HG03378 (cell line): ENCODE measurements at regions not wholly inside any gene's neighbourhood (a gene's known extent, or its start where the extent isn't known, plus 50 kb on each side); places are given as distances from the start of the nearest gene placed in this dataset.
"Not testable (repeated sequence)": the region's sequence is repeated elsewhere in the genome, so short reads cannot be mapped to it uniquely, and the experiment has no call there.

ENCODE experiments used
- ATAC-seq: cut with Tn5 transposase; IDR thresholded peaks from one replicate; pipeline ENCODE4 v1.9.1; 2021; ENCODE audit warnings: mild to moderate bottlenecking, moderate library complexity; ENCODE audit not compliant: unreplicated experiment

DNA sequence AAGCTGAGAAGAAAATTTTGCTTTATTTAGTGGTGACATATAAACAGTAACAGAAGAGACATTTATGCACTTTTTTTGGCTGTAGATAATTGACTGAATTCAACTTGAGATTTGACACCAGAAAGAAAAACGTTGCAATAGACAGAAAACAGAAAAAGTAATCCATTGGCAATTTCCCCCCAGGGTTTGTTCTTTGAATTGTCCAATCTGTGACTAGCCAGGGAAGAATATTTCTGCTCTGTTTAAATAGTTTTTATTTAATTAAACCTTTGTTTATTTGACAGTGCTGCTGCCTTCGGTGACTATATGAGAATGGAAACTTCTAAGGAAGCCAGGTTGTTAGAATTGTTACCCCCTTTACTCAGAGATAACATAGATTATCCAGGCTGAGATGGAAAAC, 210.6 kb downstream of the DEPDC1B start:
- ATAC-seq = no peak

DNA sequence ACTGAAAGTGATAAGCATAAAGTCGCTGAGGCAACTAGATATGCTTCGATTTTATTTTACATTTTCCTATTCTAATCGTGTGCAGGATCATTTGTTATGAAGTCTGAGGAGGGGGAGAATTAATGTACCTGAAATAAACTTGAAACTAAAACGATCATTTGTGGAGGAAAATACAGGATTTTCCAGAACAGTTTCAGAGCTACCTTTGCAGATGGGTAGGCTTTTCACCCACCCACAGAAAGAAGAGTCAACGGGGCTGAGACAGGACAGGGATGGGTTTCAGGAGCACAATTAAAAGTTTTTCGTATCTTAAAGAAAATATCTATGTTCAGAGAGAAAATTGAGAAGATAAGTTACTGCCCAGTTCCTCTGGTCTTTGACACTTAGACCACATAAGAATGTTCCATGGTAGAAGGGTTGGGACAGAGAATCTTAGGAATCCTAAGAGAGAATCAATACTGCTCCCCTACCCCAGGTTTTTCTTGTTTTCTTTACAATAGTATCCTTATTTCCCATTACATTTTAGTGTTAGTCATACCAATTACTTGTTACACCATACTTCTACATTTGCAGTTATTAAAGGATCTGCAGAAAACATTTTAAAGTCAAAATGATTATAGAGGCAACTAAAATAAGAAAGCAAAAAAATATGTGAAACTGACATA, 211.4 kb downstream of the DEPDC1B start:
- ATAC-seq = no peak

DNA sequence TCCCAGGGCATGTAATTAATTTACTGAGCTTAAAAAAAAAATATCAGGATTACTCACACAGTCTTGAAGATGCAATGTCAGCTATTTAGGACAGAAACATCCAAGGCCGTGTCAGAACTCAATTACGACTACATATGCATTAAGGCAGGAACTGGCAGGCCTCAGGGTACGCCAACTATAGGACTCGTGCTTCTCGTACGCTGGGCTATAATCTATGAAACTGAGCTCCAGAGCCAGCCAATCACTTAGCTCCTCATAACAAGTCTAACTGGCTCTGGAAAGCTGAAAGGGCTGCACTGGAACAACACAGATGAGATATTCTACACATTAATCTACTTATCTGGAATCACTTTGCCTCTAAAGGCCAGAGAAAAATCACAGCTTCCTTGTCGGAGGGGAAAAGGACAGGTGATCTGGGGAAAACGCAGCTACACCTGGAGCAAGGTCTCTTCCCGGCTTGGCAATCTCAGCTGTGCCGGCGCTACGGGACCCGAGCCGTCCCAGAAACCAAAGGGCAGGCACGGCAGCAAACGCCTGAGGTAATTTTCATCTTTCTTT, 212.0 kb downstream of the DEPDC1B start:
- no peak for ATAC-seq

GRCh38 chr5:60487476-60487875, 212.5 kb downstream of the DEPDC1B start:
- ATAC-seq = no peak

DNA sequence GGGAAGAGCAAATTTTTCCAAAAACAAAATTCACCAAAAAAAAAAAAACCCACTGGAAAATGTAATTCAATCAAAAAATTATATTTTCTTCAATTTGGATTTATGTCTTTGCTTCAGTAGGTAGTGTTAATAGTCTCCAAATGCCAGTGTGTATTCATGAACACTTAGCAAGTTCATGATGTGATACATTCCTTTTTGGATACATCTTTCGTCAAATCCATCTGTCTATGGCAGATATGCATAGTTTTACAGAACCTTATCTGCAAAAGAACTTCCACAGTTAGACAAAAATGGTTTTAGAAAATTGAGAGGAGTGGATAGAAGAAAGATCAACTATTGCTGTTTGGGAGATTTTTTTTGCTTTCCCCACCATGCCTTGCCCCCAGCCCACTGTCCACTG, 214.6 kb downstream of the DEPDC1B start:
- ATAC-seq = no peak

GRCh38 chr5:60483050-60483449, 216.9 kb downstream of the DEPDC1B start:
- no peak for ATAC-seq

GRCh38 chr5:60482301-60482700, 217.7 kb downstream of the DEPDC1B start:
- ATAC-seq = no peak

DNA sequence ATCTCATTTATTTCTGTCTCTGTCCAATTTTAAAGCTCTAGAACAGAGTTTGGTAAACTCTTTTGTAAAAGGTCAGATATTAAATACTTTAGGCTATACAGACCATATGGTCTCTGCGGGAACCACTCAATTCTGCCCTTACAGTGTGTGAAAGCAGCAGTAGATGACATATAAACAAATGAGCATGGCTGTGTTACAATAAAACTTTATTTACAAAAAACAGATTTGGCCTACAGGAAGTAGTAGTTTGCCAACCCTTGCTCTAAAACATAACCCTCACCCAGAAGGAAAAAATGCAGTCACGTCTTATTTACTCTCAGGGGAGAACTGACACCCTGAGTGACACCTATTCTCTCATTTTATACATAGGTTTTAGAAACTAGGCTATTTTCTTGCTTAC, 220.4 kb downstream of the DEPDC1B start:
- ATAC-seq = no peak

GRCh38 chr5:60477849-60478248, 222.1 kb downstream of the DEPDC1B start:
- ATAC-seq = no peak

DNA sequence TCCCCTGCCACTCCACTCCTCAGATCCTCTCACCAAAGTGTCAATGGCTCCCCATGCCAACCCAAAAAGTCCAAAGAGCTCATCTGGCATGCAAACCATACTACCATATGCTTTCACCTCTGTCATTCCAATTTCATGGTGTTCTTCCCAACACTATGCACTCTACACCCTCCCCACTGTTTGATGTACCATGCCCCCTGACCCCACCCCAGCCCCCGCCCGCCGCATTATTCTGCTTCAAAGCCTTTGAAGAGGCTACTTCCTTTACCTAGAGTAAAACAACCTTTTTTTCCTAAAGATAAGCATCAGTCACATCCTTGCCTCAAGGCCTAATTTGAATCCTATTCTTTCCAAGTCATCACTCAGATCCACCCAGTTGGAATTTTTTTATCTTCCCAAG, 226.3 kb downstream of the DEPDC1B start:
- ATAC-seq = no peak

DNA sequence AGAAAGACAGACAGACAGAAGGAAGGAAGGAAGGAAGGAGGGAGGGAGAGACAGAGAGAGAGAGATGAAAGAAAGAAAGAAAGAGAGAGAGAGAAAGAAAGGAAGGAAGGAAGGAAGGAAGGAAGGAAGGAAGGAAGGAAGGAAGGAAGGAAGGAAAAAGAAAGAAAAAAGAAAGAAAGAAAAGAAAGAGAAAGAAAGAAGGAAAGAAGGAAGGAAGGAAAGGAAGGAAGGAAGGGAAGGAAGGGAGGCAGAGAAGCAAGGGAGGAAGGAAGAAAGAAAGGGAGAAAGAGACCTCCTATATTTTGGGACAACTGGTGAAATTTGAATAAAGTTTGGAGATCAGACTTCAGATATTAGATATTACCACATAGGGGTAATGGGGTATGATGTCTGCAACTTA, 226.9 kb downstream of the DEPDC1B start:
- ATAC-seq = not testable (repeated sequence)

GRCh38 chr5:60470881-60471280, 229.1 kb downstream of the DEPDC1B start:
- ATAC-seq = no peak

GRCh38 chr5:60469286-60469685, 230.7 kb downstream of the DEPDC1B start:
- no peak for ATAC-seq

DNA sequence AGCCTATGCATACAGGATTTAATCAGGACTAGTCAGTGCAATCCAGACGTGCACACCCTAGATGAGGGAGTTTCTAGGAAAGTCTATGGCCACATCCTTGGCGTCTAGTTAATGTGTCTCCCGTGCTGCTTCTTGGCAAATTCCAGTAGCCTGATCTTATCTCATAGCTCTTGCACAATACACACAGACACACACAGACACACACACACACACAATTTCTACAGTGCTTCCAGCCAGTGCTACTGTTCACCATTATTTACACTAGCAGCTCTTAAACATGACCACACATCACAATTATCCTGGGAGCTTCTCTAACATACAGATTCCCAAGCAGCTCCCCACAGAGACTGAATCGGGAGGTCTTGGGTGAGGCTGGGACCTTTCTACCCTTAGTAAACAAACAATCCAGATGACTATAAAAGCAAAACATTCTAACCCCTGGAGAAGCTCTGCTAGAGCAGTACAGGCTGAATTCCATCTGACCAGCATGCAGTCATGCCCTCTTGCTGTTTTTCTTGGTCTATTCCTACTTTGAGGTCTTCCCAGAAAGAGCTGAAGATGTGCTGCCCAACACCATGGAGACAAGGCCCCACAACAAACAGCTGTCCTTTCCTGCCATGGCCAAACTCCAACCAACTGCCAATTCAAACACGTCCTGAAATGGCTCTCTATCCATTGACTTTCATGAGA, 236.6 kb downstream of the DEPDC1B start:
- no peak for ATAC-seq

- ATAC-seq = no peak
Measured at GRCh38 chr5:60458666-60459065, 241.3 kb downstream of the DEPDC1B start.

DNA sequence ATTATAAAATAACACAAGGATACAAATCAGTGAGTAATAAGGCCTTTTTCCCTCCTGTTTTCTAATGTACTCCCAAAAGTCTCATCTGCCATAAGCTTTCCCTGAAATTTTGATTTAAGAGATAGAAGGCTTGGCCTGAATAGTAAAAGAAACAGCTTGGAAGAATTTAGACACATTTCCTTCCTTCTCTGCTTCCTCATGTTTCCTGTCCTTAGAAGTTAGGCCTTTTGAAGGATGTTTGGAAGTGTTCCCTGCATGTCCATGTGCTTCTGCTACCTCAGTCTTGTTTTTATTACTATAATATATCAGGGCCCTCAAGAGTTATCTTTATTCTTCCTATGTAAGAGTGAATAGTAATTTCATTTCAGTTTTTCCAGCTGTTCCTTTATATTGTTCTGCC, 242.7 kb downstream of the DEPDC1B start:
- no peak for ATAC-seq

DNA sequence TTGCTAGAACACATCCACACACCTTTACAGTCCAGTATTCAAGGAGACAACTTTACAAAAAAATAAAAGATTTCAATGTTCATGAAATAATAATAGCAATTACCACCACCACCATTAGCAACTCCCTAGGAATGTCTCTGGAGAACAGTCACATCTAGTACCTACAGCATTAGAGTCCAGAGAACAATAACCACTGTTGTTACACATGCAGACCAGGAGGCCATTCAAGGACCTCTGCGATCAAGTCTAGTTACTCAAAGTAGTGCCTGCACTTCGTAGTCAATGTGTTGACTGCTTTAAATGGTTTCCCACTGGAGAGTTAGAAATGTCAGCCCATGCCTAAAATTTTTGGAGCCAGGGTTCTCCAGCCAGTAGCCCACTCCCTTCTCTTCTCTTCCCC, 244.4 kb downstream of the DEPDC1B start:
- no peak for ATAC-seq

- ATAC-seq = not testable (repeated sequence)
Measured at GRCh38 chr5:60454277-60454676, 245.7 kb downstream of the DEPDC1B start.

DNA sequence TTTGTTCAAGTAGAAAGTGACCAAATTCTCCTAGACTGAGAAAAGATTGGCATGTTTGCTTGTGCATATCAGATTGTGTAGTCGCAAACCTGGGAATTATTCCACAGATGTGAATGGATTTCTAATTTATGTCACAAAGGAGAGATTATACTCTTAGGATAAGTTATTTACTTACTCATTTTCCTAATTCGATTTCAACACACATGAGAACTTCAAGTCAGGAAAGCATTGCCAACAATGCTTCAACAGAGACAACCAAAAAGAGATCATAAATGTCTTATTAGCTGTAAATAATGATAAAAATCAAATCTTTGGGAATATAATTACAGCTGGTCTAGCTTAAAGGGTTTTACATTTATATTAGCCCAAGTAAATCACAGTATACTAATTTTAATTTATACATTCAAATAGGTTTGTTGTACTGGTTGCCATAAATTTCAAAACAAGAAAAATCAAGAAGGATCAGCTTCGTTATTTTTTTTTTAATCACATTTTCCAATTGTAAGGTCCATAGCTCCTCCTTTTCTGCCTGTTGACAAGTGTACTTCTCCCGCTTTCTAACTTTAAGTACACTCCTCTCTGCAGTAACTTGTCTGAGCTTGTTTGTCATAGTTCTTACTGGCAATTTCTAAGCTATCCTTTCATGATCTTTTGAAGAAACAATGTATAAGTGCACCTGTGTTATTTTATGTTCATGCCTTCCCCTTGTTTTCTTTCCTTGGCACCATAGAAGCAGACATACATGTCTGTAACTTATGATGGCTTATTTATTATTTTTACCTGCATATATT, 246.6 kb downstream of the DEPDC1B start:
- no peak for ATAC-seq

- no peak for ATAC-seq
Measured at GRCh38 chr5:60448600-60448999, 251.4 kb downstream of the DEPDC1B start.

- no peak for ATAC-seq
Measured at GRCh38 chr5:60447488-60447920, 252.5 kb downstream of the DEPDC1B start.

- ATAC-seq = no peak
Measured at GRCh38 chr5:60446917-60447316, 253.0 kb downstream of the DEPDC1B start.
